Liver (tissue), 7 donors: ENCODE measurements at regions not wholly inside any gene's neighbourhood (a gene's known extent, or its start where the extent isn't known, plus 50 kb on each side); places are given as distances from the start of the nearest gene placed in this dataset.

Source experiments
- DNase-seq: peaks from one replicate; pipeline ENCODE4 v3.0.0-alpha.2; 2017; ENCODE audit warnings: low spot score
- H3K27ac ChIP-seq, 2 donors: one replicate each; pipeline ENCODE4 v1.7.0; 2013; ENCODE audit warnings: inconsistent platforms in 2 of 2, low read length in 2 of 2, control low read depth in 1 of 2, low read depth in 1 of 2, mild to moderate bottlenecking in 1 of 2
- H3K27me3 ChIP-seq, 4 donors: one replicate each; pipeline versions ENCODE4 v1.6.1 to v1.7.0; 2013; ENCODE audit warnings: low read length in 3 of 4, inconsistent platforms in 1 of 4, mild to moderate bottlenecking in 1 of 4, moderate library complexity in 1 of 4; ENCODE audit not compliant: control insufficient read depth in 4 of 4, insufficient read depth in 4 of 4
- H3K36me3 ChIP-seq, 4 donors: one replicate each; pipeline versions ENCODE4 v1.6.1 to v1.7.0; 2013; ENCODE audit warnings: low read length in 3 of 4, mild to moderate bottlenecking in 3 of 4, low read depth in 1 of 4, moderate library complexity in 1 of 4; ENCODE audit not compliant: control insufficient read depth in 4 of 4, insufficient read depth in 3 of 4
- H3K4me1 ChIP-seq, 4 donors: one replicate each; pipeline versions ENCODE4 v1.6.1 to v1.7.0; 2013; ENCODE audit warnings: low read length in 3 of 4, mild to moderate bottlenecking in 3 of 4, moderate library complexity in 1 of 4; ENCODE audit not compliant: control insufficient read depth in 4 of 4, insufficient read depth in 4 of 4
- H3K4me3 ChIP-seq, 3 donors: one replicate each; pipeline versions ENCODE4 v1.6.1 to v1.7.0; 2013; ENCODE audit warnings: low read length in 3 of 3, control low read depth in 1 of 3, low read depth in 1 of 3, mild to moderate bottlenecking in 1 of 3
- H3K9ac ChIP-seq, 2 donors: one replicate each; pipeline ENCODE4 v1.7.0; 2013; ENCODE audit warnings: low read length in 2 of 2, mild to moderate bottlenecking in 2 of 2, moderate library complexity in 2 of 2, control low read depth in 1 of 2, low read depth in 1 of 2
- H3K9me3 ChIP-seq, 4 donors: one replicate each; pipeline versions ENCODE4 v1.6.1 to v1.7.0; 2013; ENCODE audit warnings: low read length in 3 of 4; ENCODE audit not compliant: control insufficient read depth in 4 of 4
- ATF3 ChIP-seq: IDR thresholded peaks from 2 replicates; pipeline ENCODE4 v1.6.1; 2016; ENCODE audit warnings: antibody characterized with exemption
- FOXA1 ChIP-seq: IDR thresholded peaks from 2 replicates; pipeline ENCODE4 v1.6.1; 2016; ENCODE audit warnings: antibody characterized with exemption
- FOXA2 ChIP-seq: IDR thresholded peaks from 2 replicates; pipeline ENCODE4 v1.6.1; 2016; ENCODE audit warnings: antibody characterized with exemption
- GABPA ChIP-seq, 2 donors: IDR thresholded peaks in 1 of 2; conservative IDR thresholded peaks in 1 of 2; 2 replicates each; pipeline ENCODE4 v1.6.1; 2016; ENCODE audit warnings: antibody characterized with exemption in 2 of 2, mild to moderate bottlenecking in 1 of 2, moderate library complexity in 1 of 2
- HNF4A ChIP-seq, 2 donors: conservative IDR thresholded peaks; 2 replicates each; pipeline ENCODE4 v1.6.1; 2016; ENCODE audit warnings: antibody characterized with exemption in 2 of 2, mild to moderate bottlenecking in 2 of 2
- HNF4G ChIP-seq: IDR thresholded peaks from 2 replicates; pipeline ENCODE4 v1.6.1; 2016; ENCODE audit warnings: antibody characterized with exemption
- JUND ChIP-seq, 2 donors: IDR thresholded peaks; 2 replicates each; pipeline ENCODE4 v1.6.1; 2016; ENCODE audit warnings: antibody characterized with exemption in 2 of 2
- MAX ChIP-seq: IDR thresholded peaks from 2 replicates; pipeline ENCODE4 v1.6.1; 2016; ENCODE audit warnings: antibody characterized with exemption
- NR2F2 ChIP-seq: IDR thresholded peaks from 2 replicates; pipeline ENCODE4 v1.6.1; 2016; ENCODE audit warnings: antibody characterized with exemption
- RAD21 ChIP-seq, 2 donors: IDR thresholded peaks; 2 replicates each; pipeline ENCODE4 v1.6.1; 2016; ENCODE audit warnings: antibody characterized with exemption in 2 of 2, mild to moderate bottlenecking in 2 of 2
- REST ChIP-seq: IDR thresholded peaks from 2 replicates; pipeline ENCODE4 v1.6.1; 2016; ENCODE audit warnings: antibody characterized with exemption, mild to moderate bottlenecking
- RXRA ChIP-seq, 2 donors: IDR thresholded peaks; 2 replicates each; pipeline ENCODE4 v1.6.1; 2017 to 2018; ENCODE audit warnings: antibody characterized with exemption in 2 of 2, mild to moderate bottlenecking in 1 of 2
- SP1 ChIP-seq: IDR thresholded peaks from 2 replicates; pipeline ENCODE4 v1.6.1; 2018; ENCODE audit warnings: antibody characterized with exemption, mild to moderate bottlenecking
- YY1 ChIP-seq: IDR thresholded peaks from 2 replicates; pipeline ENCODE4 v1.6.1; 2016; ENCODE audit warnings: antibody characterized with exemption, mild to moderate bottlenecking
- ZBTB33 ChIP-seq: IDR thresholded peaks from 2 replicates; pipeline ENCODE4 v1.6.1; 2016; ENCODE audit warnings: antibody characterized with exemption
- WGBS: extraction: QIAGEN DNeasy Blood & Tissue Kit; methylation state at CpG from one replicate; pipeline ENCODE4 v1.1.7; 2013; 5-methylcytosine and 5-hydroxymethylcytosine counted together
- donor health status: healthy.
- donor health status: healthy.
- donor health status: healthy.
- donor health status: healthy.

- H3K9ac ChIP-seq, result no peak overlapping the region
- peaks cover 0 to 11% (median 6%) of the 10 kb centered on the region in 4 donors for H3K4me1 ChIP-seq
- no peak for TF ChIP-seq REST
- WGBS, result 0% methylated on average over 1 of the region's 1 CpG
- no peaks in the 10 kb centered on the region for H3K27me3 ChIP-seq
- no peak overlapping the region for H3K4me3 ChIP-seq
- H3K9me3 ChIP-seq, result no peaks in the 10 kb centered on the region
- no peak overlapping the region for H3K27ac ChIP-seq
- DNase-seq, result no peak
- H3K36me3 ChIP-seq, result no peaks in the 10 kb centered on the region
Observed at GRCh38 chr2:146246736-146247523, 1597.9 kb upstream of the ACVR2A start.

GRCh38 chr2:146246002-146246735 lies 1598.7 kb upstream of the ACVR2A start:
- no peak overlapping the region for H3K9ac ChIP-seq
- H3K4me1 ChIP-seq, result peaks cover 0 to 12% (median 6%) of the 10 kb centered on the region in 4 donors
- H3K4me3 ChIP-seq, result no peak overlapping the region
- 45% methylated on average over 3 of the region's 3 CpGs for WGBS
- no peaks in the 10 kb centered on the region for H3K27me3 ChIP-seq
- H3K9me3 ChIP-seq, result no peaks in the 10 kb centered on the region
- TF ChIP-seq ZBTB33, result no peak
- no peak for TF ChIP-seq RXRA (IDR thresholded peaks at IDR 0.05)
- no peak for TF ChIP-seq FOXA1
- no peak for TF ChIP-seq JUND (IDR thresholded peaks at IDR 0.05)
- no peak for TF ChIP-seq MAX
- no peak for TF ChIP-seq ATF3
- TF ChIP-seq FOXA2, result no peak
- H3K36me3 ChIP-seq, result no peaks in the 10 kb centered on the region
- no peak overlapping the region for H3K27ac ChIP-seq
- no peak for DNase-seq

- Histone ChIP-seq H3K27ac (no peak overlapping the region), H3K4me1 (peaks cover 0 to 17% (median 6%) of the 10 kb centered on the region in 4 donors), H3K9ac (no peak overlapping the region), H3K4me3 (no peak overlapping the region), H3K9me3 (no peaks in the 10 kb centered on the region), H3K36me3 (no peaks in the 10 kb centered on the region), H3K27me3 (no peaks in the 10 kb centered on the region)
- 76% methylated on average over 2 of the region's 2 CpGs for WGBS
- DNase-seq, result no peak
- TF ChIP-seq YY1, result no peak
- TF ChIP-seq HNF4A (conservative IDR thresholded peaks at IDR 0.05), result no peak
- TF ChIP-seq GABPA (IDR thresholded peaks at IDR 0.05 in 1 of 2, conservative IDR thresholded peaks at IDR 0.05 in 1 of 2), result no peak
- no peak for TF ChIP-seq REST
- TF ChIP-seq SP1, result no peak
- TF ChIP-seq RXRA (IDR thresholded peaks at IDR 0.05), result no peak
- TF ChIP-seq NR2F2, result no peak
- TF ChIP-seq RAD21 (IDR thresholded peaks at IDR 0.05), result no peak
- TF ChIP-seq FOXA2, result no peak
- no peak for TF ChIP-seq HNF4G
Observed at GRCh38 chr2:146244830-146245229, 1600.0 kb upstream of the ACVR2A start.
